Activated T-cell treated with anti-CD3 and anti-CD28 coated beads for 24 hours (primary cell): ENCODE measurements at regions not wholly inside any gene's neighbourhood (a gene's known extent, or its start where the extent isn't known, plus 50 kb on each side); places are given as distances from the start of the nearest gene placed in this dataset.
"Not testable (repeated sequence)": the region's sequence is repeated elsewhere in the genome, so short reads cannot be mapped to it uniquely, and the experiment has no call there.

Source experiments
- DNase-seq: peaks from one replicate; pipeline ENCODE4 v3.0.0-alpha.2; 2020; ENCODE audit warnings: low read depth

GRCh38 chr13:44780591-44781280 lies 204.6 kb upstream of the TSC22D1 start:
- DNase-seq: no peak

DNA sequence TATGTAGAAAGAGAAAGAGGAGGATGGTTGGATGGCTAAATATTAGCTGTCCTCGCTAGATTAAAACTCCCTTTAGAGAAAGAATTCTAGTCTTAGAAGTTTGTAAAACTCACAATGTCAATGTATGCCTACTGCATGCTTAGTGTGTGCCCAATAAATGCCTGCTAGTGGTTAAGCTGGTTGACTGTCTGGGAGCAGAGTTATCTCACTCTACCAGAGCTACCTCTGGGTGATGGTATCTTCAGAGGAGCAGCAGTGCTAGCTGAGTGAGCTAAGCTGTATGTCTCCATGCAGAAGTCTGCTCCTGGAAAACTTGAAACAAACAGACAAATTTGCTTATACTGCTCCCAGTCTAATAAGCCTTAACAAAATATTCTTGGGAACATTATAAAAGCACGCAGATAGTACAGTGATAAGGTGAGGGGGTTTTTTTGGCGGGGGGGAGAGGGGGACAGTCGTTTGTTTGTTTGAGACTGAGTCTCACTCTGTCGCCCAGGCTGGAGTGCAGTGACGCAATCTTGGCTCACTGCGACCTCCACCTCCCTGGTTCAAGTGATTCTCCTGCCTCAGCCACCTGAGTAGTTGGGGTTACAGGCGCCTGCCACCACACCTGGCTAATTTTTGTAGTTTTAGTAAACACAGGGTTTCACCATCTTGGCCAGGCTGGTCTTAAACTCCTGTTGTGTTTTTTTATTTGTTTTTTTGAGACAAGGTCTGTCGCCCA lies 202.8 kb upstream of the TSC22D1 start:
- DNase-seq: no peak

DNA sequence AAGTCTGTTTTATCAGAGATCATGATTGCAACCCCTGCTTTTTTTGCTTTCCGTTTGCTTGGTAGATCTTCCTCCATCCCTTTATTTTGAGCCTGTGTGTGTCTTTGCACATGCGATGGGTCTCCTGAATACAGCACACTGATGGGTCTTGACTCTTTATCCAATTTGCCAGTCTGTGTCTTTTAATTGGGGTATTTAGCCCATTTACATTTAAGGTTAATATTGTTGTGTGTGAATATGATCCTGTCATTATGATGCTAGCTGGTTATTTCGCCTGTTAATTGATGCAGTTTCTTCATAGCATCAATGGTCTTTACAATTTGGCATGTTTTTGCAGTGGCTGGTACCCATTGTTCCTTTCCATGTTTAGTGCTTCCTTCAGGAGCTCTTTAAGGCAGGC lies 199.2 kb upstream of the TSC22D1 start:
- not testable (repeated sequence) for DNase-seq

- no peak for DNase-seq
Observed at GRCh38 chr13:44770951-44771350, 194.8 kb upstream of the TSC22D1 start.

DNA sequence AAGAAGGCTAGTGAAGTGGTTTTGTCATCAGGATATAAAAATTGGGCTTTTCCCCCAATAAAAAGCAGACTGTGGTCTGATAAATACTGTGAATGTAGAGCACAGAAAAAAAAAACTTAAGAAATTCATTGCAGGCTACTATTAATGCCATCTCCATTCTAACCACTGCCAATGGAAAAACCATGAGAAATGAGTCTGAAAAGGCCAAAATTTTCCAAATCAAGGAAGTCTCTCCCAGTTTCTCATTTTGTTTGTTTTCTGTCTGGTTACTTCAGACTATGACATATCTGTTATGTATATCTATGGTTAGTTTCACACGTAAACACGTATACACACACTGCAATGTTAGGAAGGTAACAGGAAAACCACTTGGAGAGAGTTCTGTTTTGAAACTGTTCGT lies 193.6 kb upstream of the TSC22D1 start:
- no peak for DNase-seq

- DNase-seq: peak; percentile 23
Observed at GRCh38 chr13:44768775-44769581, 192.8 kb upstream of the TSC22D1 start.

DNA sequence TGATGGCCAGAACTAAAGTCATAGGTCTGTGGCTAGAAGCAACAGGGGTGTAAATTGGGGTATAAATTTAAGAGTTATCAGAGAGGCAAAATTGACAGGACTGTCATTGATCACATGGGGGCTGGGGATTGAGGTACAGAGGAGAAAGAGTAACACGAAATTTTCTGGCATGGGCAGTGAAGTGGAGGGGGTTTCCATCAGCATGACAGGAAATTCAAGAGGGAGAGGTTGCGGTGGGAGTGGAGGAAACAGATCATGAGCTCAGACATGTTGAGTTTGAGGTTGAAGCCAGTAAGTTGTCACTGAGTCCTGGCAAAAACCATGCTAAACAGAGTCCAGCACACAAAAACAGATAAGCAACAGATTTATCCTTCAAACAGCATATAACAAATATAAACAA lies 192.1 kb upstream of the TSC22D1 start:
- DNase-seq: peak; percentile 19

GRCh38 chr13:44765001-44765471 lies 188.9 kb upstream of the TSC22D1 start:
- no peak for DNase-seq

DNA sequence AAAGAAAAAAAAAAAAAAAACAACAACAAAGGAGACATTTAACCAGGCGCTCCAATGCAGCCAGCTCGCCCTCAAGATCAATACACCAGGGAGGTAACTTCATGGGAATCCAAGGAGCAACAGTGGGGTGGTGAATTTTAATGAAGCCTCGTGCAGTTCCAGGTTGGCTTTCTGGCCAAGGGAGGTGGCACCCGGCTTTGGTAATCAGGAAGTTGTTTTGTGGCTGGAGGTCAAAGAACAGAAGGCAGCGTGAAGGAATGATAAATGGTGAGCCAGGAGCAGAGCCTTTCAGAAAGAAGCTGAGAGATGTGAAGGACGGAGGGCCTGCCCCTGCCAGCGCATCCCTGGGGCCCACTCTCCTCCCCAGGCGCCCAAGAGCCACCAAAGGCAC lies 188.2 kb upstream of the TSC22D1 start:
- DNase-seq: no peak

DNA sequence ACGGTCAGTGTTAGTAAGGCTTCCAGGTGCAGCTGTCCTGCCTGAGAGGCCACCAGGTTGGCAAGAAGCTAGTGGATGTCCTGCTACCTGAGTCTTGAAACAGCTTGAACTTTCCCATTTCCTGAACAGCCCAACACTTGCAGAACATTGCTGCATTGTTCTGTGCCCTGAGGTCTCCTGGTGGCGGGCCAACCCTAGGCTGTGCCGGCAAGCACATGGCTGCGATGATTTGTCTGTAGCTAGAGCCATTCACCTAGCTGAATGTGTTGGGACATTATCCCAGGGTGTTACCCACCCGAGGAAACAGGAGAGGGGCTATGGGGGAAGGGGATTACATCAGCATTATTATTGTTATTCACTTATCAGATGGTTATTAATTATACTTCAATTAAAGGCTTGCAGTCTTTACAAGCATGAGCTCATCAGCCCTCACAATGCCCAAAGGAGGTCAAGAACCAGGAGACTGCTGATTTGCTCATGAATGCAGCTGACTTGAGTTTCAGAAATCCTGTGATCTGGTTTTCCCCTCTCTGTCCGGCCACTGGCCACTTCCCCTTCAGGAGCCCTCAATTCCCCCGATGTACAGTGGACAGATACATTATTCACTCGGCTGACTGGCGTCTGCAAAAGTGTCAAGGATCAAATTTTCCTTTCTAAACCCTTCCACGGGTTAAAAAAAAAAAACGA lies 187.6 kb upstream of the TSC22D1 start:
- DNase-seq: no peak

DNA sequence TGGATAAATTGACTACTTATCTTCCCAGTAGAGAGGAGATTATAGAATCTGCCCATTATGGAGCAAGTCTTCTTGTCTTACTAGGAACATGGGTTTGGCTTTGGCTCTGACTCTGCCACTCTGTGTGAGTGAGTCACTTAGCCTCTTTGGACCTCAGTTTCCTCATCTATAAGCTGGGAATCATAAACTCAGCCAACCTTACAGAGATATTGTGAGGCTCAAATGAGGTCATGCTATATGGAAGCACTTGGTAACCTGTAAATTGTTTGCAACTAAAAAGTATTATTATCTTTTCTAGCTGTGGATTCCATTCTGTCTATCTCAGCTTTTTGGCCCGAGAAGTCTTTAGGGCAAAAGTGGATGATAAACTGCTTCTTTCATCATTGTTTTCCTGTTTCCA lies 186.8 kb upstream of the TSC22D1 start:
- DNase-seq: no peak

- no peak for DNase-seq
Observed at GRCh38 chr13:44760434-44760833, 184.3 kb upstream of the TSC22D1 start.

- DNase-seq: no peak
Observed at GRCh38 chr13:44759384-44760360, 183.5 kb upstream of the TSC22D1 start.

DNA sequence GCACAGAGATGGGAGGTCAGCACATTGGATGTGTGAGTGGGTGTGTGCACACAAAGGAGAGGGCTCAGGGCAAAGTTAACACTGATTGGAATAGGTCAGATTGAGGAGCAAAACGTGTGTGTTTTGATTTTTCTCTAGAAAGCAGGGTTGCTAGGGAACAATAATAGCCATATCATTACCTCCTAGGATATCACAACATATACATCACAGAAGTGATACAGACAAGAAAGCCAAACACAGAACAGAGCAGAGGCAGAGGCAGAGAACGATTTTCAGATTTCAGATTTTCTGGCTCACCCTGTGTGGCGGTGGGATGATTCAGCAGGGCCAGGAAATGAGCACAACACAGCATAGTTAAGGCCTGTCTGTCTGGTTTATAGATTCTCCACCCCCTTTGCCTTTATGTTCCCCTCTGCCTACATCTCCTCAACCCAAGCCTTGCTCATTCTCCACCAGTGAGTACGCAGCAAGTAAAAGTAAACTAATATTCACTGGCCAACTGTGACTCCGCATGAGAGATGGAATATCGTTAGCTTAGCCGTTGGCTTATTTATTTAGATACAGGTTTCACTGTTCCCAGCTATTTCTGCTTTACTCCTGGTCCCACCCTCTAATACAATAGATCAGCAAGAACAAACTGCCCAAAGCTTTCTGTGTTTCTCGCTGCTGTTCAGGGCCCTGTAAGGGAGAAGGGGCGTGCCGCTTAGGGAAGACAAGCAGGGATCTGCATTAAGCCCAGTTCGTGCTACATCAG lies 182.7 kb upstream of the TSC22D1 start:
- no peak for DNase-seq

GRCh38 chr13:44757671-44758070 lies 181.5 kb upstream of the TSC22D1 start:
- no peak for DNase-seq

DNA sequence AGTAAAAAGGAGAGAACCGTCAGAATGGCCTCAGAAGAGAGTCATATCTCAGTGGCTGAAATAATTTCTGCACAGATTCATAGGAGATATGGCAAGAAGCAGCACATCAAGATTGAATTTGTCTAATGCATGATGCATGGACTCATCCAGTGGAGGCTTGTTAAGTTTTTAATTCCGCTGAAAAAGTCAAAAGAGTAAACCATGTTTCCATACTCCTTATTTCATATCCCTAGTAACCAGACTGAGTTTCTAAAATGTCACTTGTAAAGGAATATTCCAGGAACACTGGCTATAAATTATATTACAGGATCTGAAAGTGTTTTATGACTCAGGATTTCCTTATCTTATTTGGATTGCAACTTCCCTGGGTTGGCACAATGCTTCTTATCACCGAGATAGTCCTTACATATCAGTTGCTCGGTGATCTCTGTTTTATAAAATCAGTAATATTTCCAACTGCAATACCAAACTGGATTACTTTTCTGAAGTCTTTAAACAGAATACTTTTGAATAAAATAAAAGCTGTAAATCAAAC lies 180.2 kb upstream of the TSC22D1 start:
- DNase-seq: no peak

DNA sequence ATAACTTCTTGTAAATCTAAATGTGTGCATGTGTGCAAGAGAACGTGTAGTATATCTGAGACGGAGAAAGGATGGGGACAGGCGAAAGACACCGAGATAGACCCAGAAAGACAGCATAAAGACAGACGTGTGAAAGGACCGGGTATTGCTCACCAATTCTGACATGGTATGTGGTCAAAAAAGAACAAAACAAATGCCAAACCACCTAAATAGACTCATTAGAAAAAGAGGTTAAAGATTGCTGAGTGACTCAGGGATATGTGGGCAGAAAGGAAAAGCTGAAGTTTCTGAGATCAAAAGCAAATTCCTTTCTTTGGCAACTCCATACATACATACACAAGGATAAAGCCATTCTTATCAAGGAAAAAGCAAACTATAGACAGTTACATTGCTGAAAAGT lies 179.7 kb upstream of the TSC22D1 start:
- no peak for DNase-seq

- no peak for DNase-seq
Observed at GRCh38 chr13:44752164-44752563, 176.0 kb upstream of the TSC22D1 start.

DNA sequence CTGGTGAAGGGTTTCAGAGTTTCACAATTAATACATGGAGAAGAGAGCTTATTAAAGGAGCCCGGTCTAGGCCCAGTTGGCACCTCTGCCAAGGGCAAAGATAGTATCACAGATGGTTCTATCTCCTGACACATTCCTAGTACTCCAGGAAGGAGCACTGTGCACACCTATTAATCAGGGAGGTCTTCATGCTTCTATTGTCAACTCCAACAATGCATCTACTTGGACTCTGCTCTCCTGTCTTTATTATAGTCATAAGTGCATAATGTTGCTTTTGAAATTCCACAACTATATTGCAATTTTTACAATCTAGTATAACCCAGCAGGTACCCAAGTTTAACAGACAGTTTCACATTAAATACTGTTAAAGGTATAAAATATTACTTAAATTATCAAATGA lies 174.5 kb upstream of the TSC22D1 start:
- DNase-seq: no peak

- no peak for DNase-seq
Observed at GRCh38 chr13:44749906-44750305, 173.8 kb upstream of the TSC22D1 start.
